GM13976 (cell line): ENCODE measurements at regions not wholly inside any gene's neighbourhood (a gene's known extent, or its start where the extent isn't known, plus 50 kb on each side); places are given as distances from the start of the nearest gene placed in this dataset.

Experiments used
- DNase-seq: peaks from one replicate; pipeline ENCODE4 v3.0.0; 2012; ENCODE audit warnings: low spot score
- CTCF ChIP-seq: IDR thresholded peaks from 2 replicates; pipeline ENCODE4 v1.5.1; 2012; ENCODE audit warnings: borderline replicate concordance, mild to moderate bottlenecking; ENCODE audit not compliant: insufficient read depth; ENCODE audit errors: extremely low read depth, missing control alignments, control extremely low read depth
- in situ Hi-C: fragments of 300-500 bp; cut with MboI; formaldehyde crosslinking; loops from one replicate; pipeline ENCODE4 v1.12.0; 2022; ENCODE audit warnings: low sequenced_read_pairs, mixed read lengths, inconsistent platforms; ENCODE audit not compliant: unreplicated experiment

GRCh38 chr2:128544321-128545037, 225.8 kb upstream of the HS6ST1 start:
- TF ChIP-seq CTCF = no peak
- DNase-seq = no peak
- in situ Hi-C loops = no loop called here

GRCh38 chr2:128545085-128545484, 226.4 kb upstream of the HS6ST1 start:
- DNase-seq = no peak
- in situ Hi-C loops = no loop called here
- no peak for TF ChIP-seq CTCF

- in situ Hi-C loops = no loop called here
- no peak for DNase-seq
- no peak for TF ChIP-seq CTCF
These were observed 227.2 kb upstream of the HS6ST1 start for GRCh38 chr2:128545829-128546228.

GRCh38 chr2:128547667-128548066, 229.0 kb upstream of the HS6ST1 start:
- TF ChIP-seq CTCF = no peak
- in situ Hi-C loops = no loop called here
- DNase-seq = no peak

- TF ChIP-seq CTCF = no peak
- in situ Hi-C loops = no loop called here
- no peak for DNase-seq
These were observed 229.8 kb upstream of the HS6ST1 start for GRCh38 chr2:128548461-128548891.

GRCh38 chr2:128549094-128549493, 230.4 kb upstream of the HS6ST1 start:
- no peak for DNase-seq
- in situ Hi-C loops = no loop called here
- TF ChIP-seq CTCF = no peak

GRCh38 chr2:128549646-128550260, 231.1 kb upstream of the HS6ST1 start:
- DNase-seq = no peak
- in situ Hi-C loops = no loop called here
- TF ChIP-seq CTCF = no peak
